Head of caudate nucleus (tissue), 42 donors: ENCODE measurements at regions not wholly inside any gene's neighbourhood (a gene's known extent, or its start where the extent isn't known, plus 50 kb on each side); places are given as distances from the start of the nearest gene placed in this dataset.
"Not testable (repeated sequence)": the region's sequence is repeated elsewhere in the genome, so short reads cannot be mapped to it uniquely, and the experiment has no call there.

Experiments used
- DNase-seq, 42 donors: peaks; one replicate each; pipeline versions ENCODE4 v3.0.0 to v3.0.0-alpha.2; 2020 to 2021; ENCODE audit warnings: mixed read lengths in 7 of 42
- intact Hi-C: fragments of 100-400 bp; cut with DNase I; formaldehyde crosslinking; loops from one replicate; pipeline ENCODE4 v1.15.0; 2022

GRCh38 chr21:8998946-8999681 is 1522.3 kb upstream of the TPTE start:
- intact Hi-C loops: no loop called here
- DNase-seq: no peak

- DNase-seq, intact Hi-C loops: not testable (repeated sequence)
These were observed 1521.3 kb upstream of the TPTE start for GRCh38 chr21:9000132-9000531.

GRCh38 chr21:9000671-9001070 is 1520.7 kb upstream of the TPTE start:
- DNase-seq, intact Hi-C loops: not testable (repeated sequence)

GRCh38 chr21:9001890-9002663 is 1519.3 kb upstream of the TPTE start:
- DNase-seq, intact Hi-C loops: not testable (repeated sequence)

- intact Hi-C loops, DNase-seq: not testable (repeated sequence)
These were observed 1517.2 kb upstream of the TPTE start for GRCh38 chr21:9003909-9004814.

- DNase-seq: peak in 1 of 42 donors; percentile 35
- intact Hi-C loops: not testable (repeated sequence)
These were observed 1516.4 kb upstream of the TPTE start for GRCh38 chr21:9004815-9005518.

- DNase-seq, intact Hi-C loops: not testable (repeated sequence)
These were observed 1515.7 kb upstream of the TPTE start for GRCh38 chr21:9005671-9006070.

GRCh38 chr21:9006111-9006510 is 1515.3 kb upstream of the TPTE start:
- intact Hi-C loops: not testable (repeated sequence)
- peak in 1 of 42 donors; percentile 35 for DNase-seq

- DNase-seq, intact Hi-C loops: not testable (repeated sequence)
These were observed 1514.6 kb upstream of the TPTE start for GRCh38 chr21:9006553-9007323.

- intact Hi-C loops: no loop called here
- peak in 1 of 42 donors; percentile 35 for DNase-seq
These were observed 1512.7 kb upstream of the TPTE start for GRCh38 chr21:9008636-9009035.

- intact Hi-C loops, DNase-seq: not testable (repeated sequence)
These were observed 1511.9 kb upstream of the TPTE start for GRCh38 chr21:9009267-9010016.

GRCh38 chr21:9010121-9010795 is 1511.1 kb upstream of the TPTE start:
- intact Hi-C loops, DNase-seq: not testable (repeated sequence)

- intact Hi-C loops: not testable (repeated sequence)
- peak in 1 of 42 donors; percentile 36 for DNase-seq
These were observed 1510.2 kb upstream of the TPTE start for GRCh38 chr21:9010936-9011890.

- DNase-seq, intact Hi-C loops: not testable (repeated sequence)
These were observed 1509.5 kb upstream of the TPTE start for GRCh38 chr21:9011916-9012315.

GRCh38 chr21:9013502-9014242 is 1507.7 kb upstream of the TPTE start:
- peak in 1 of 42 donors; percentile 44 for DNase-seq
- intact Hi-C loops: not testable (repeated sequence)
